GM12878 (cell line): ENCODE measurements at regions not wholly inside any gene's neighbourhood (a gene's known extent, or its start where the extent isn't known, plus 50 kb on each side); places are given as distances from the start of the nearest gene placed in this dataset.

Experiments
- ATF2 ChIP-seq: IDR thresholded peaks from 2 replicates; pipeline ENCODE4 v1.6.1; 2012; ENCODE audit warnings: low read length, inconsistent platforms
- CTCF ChIP-seq, 3 experiments: IDR thresholded peaks in 2 of 3; conservative IDR thresholded peaks in 1 of 3; 2 replicates each; pipeline ENCODE4 v1.5.1; 2011; ENCODE audit warnings: low read depth in 3 of 3, low read length in 3 of 3, mild to moderate bottlenecking in 3 of 3, control low read depth in 2 of 3, moderate library complexity in 2 of 3, inconsistent platforms in 1 of 3, mixed read lengths in 1 of 3; ENCODE audit not compliant: control insufficient read depth in 2 of 3, insufficient read depth in 1 of 3; ENCODE audit errors: extremely low read depth in 1 of 3
- EZH2 ChIP-seq: IDR thresholded peaks from 2 replicates; pipeline ENCODE4 v1.6.1; 2012; ENCODE audit warnings: low read depth, mild to moderate bottlenecking, control low read depth, inconsistent platforms, low read length, borderline replicate concordance; ENCODE audit not compliant: control insufficient read depth
- JUND ChIP-seq: IDR thresholded peaks from 2 replicates; pipeline ENCODE4 v1.6.1; 2012; ENCODE audit warnings: low read depth, mild to moderate bottlenecking, low read length, improper control_type of control experiment, moderate library complexity
- NFIC ChIP-seq: IDR thresholded peaks from 2 replicates; pipeline ENCODE4 v1.6.1; 2012; ENCODE audit warnings: low read depth, mild to moderate bottlenecking, inconsistent platforms, low read length, moderate library complexity
- NFYA ChIP-seq: IDR thresholded peaks from 2 replicates; pipeline ENCODE4 v1.6.1; 2011; ENCODE audit warnings: low read depth, mild to moderate bottlenecking, low read length, improper control_type of control experiment, borderline replicate concordance
- NR2F1 ChIP-seq: fragments of 450-650 bp; conservative IDR thresholded peaks from 2 replicates; pipeline ENCODE4 v1.6.1; 2017; ENCODE audit warnings: mild to moderate bottlenecking
- ZNF687 ChIP-seq: fragments of 450-650 bp; IDR thresholded peaks from 2 replicates; pipeline ENCODE4 v1.6.1; 2017; ENCODE audit warnings: mild to moderate bottlenecking, moderate library complexity

GRCh38 chr6:71031912-71032311 is 75.1 kb upstream of the B3GAT2 start:
- TF ChIP-seq NFYA = no peak
- no peak for TF ChIP-seq ATF2
- TF ChIP-seq EZH2 = no peak
- no peak for TF ChIP-seq NR2F1
- TF ChIP-seq NFIC = no peak
- TF ChIP-seq CTCF (IDR thresholded peaks at IDR 0.05 in 2 of 3, conservative IDR thresholded peaks at IDR 0.05 in 1 of 3; ENCODE audit: control insufficient read depth in 2 of 3, extremely low read depth in 1 of 3, insufficient read depth in 1 of 3, low read depth in 3 of 3, low read length in 3 of 3) = no peak
- TF ChIP-seq ZNF687 = no peak
- no peak for TF ChIP-seq JUND
